ENCODE measurements at regions not wholly inside any gene's neighbourhood (a gene's known extent, or its start where the extent isn't known, plus 50 kb on each side); places are given as distances from the start of the nearest gene placed in this dataset.

- no peak for TF ChIP-seq POLR2A (IDR thresholded peaks at IDR 0.05; ENCODE audit: low read depth, low read length)
- TF ChIP-seq TAF1 (IDR thresholded peaks at IDR 0.05; ENCODE audit: low read depth, low read length): no peak
- TF ChIP-seq POLR2AphosphoS5 (IDR thresholded peaks at IDR 0.05; ENCODE audit: low read depth, low read length): no peak
- TF ChIP-seq PAX5 (IDR thresholded peaks at IDR 0.05; ENCODE audit: insufficient read depth, low read length, severe bottlenecking): no peak
These were observed 49.9 kb upstream of the PPP1R3A start for GRCh38 chr7:113968713-113969112.

Measured in GM12891 (cell line).